ENCODE measurements at regions not wholly inside any gene's neighbourhood (a gene's known extent, or its start where the extent isn't known, plus 50 kb on each side); places are given as distances from the start of the nearest gene placed in this dataset.
A peak's percentile ranks its signal among the peaks of the same experiment; 100 is the strongest.

- no peaks in the 10 kb centered on the region for H3K36me3 ChIP-seq (ENCODE audit: control insufficient read depth, insufficient read depth, low read length)
- no peak overlapping the region for H2AFZ ChIP-seq (ENCODE audit: low read length)
- H3K4me2 ChIP-seq (ENCODE audit: extremely low read depth, insufficient read depth, low read length), result no peak overlapping the region
- no peaks in the 10 kb centered on the region for H3K4me1 ChIP-seq (ENCODE audit: control insufficient read depth, extremely low read depth, insufficient read depth, low read length)
- no peaks in the 10 kb centered on the region for H3K27me3 ChIP-seq (ENCODE audit: control insufficient read depth, insufficient read depth, low read length)
- peak in 1 of 2 donors; percentile 52 for DNase-seq (ENCODE audit: low read depth in 2 of 2)
- no peaks in the 10 kb centered on the region for H4K20me1 ChIP-seq (ENCODE audit: control insufficient read depth, extremely low read depth, insufficient read depth, low read length)
- no peaks in the 10 kb centered on the region for H3K9me3 ChIP-seq (ENCODE audit: control insufficient read depth, insufficient read depth, low read depth, low read length)
- no peak for TF ChIP-seq EZH2 (IDR thresholded peaks at IDR 0.05; ENCODE audit: low read length, missing control alignments)
- TF ChIP-seq CTCF (conservative IDR thresholded peaks at IDR 0.05 in 1 of 2, IDR thresholded peaks at IDR 0.05 in 1 of 2; ENCODE audit: low read depth in 1 of 2, low read length in 2 of 2), result no peak
- no peak overlapping the region for H3K4me3 ChIP-seq (replicated peaks in 1 of 4; ENCODE audit: control extremely low read depth in 1 of 4, insufficient read depth in 1 of 4, low read depth in 3 of 4, low read length in 4 of 4)
- H3K9ac ChIP-seq (ENCODE audit: insufficient read depth, low read length), result no peak overlapping the region
- no peaks in the 10 kb centered on the region for H3K79me2 ChIP-seq (ENCODE audit: control insufficient read depth, insufficient read depth, low read length)
- H3K27ac ChIP-seq (ENCODE audit: insufficient read depth, low read length), result no peak overlapping the region
Measured at GRCh38 chr7:19971956-19972355, 198.5 kb upstream of the TMEM196 start.

GRCh38 chr7:19970514-19970913 is 197.1 kb upstream of the TMEM196 start:
- Histone ChIP-seq H3K36me3 (ENCODE audit: control insufficient read depth, insufficient read depth, low read length) (no peaks in the 10 kb centered on the region), H2AFZ (ENCODE audit: low read length) (no peak overlapping the region), H3K27me3 (ENCODE audit: control insufficient read depth, insufficient read depth, low read length) (no peaks in the 10 kb centered on the region), H3K4me3 (replicated peaks in 1 of 4; ENCODE audit: control extremely low read depth in 1 of 4, insufficient read depth in 1 of 4, low read depth in 3 of 4, low read length in 4 of 4) (no peak overlapping the region), H3K4me2 (ENCODE audit: extremely low read depth, insufficient read depth, low read length) (no peak overlapping the region), H3K9me3 (ENCODE audit: control insufficient read depth, insufficient read depth, low read depth, low read length) (no peaks in the 10 kb centered on the region), H3K4me1 (ENCODE audit: control insufficient read depth, extremely low read depth, insufficient read depth, low read length) (no peaks in the 10 kb centered on the region), H3K79me2 (ENCODE audit: control insufficient read depth, insufficient read depth, low read length) (no peaks in the 10 kb centered on the region), H3K27ac (ENCODE audit: insufficient read depth, low read length) (no peak overlapping the region), H3K9ac (ENCODE audit: insufficient read depth, low read length) (no peak overlapping the region), H4K20me1 (ENCODE audit: control insufficient read depth, extremely low read depth, insufficient read depth, low read length) (no peaks in the 10 kb centered on the region)
- DNase-seq (ENCODE audit: low read depth in 2 of 2), result no peak
- no peak for TF ChIP-seq EZH2 (IDR thresholded peaks at IDR 0.05; ENCODE audit: low read length, missing control alignments)
- TF ChIP-seq CTCF (conservative IDR thresholded peaks at IDR 0.05 in 1 of 2, IDR thresholded peaks at IDR 0.05 in 1 of 2; ENCODE audit: low read depth in 1 of 2, low read length in 2 of 2), result no peak

- peak in 1 of 2 donors; percentile 70 for DNase-seq (ENCODE audit: low read depth in 2 of 2)
Measured at GRCh38 chr7:19969859-19970493, 196.6 kb upstream of the TMEM196 start.

More at GRCh38 chr7:19969859-19970493, 196.6 kb upstream of the TMEM196 start:
- Histone ChIP-seq H3K9me3 (ENCODE audit: control insufficient read depth, insufficient read depth, low read depth, low read length) (no peaks in the 10 kb centered on the region), H4K20me1 (ENCODE audit: control insufficient read depth, extremely low read depth, insufficient read depth, low read length) (no peaks in the 10 kb centered on the region), H3K79me2 (ENCODE audit: control insufficient read depth, insufficient read depth, low read length) (no peaks in the 10 kb centered on the region), H3K9ac (ENCODE audit: insufficient read depth, low read length) (no peak overlapping the region), H3K4me3 (replicated peaks in 1 of 4; ENCODE audit: control extremely low read depth in 1 of 4, insufficient read depth in 1 of 4, low read depth in 3 of 4, low read length in 4 of 4) (no peak overlapping the region), H3K27ac (ENCODE audit: insufficient read depth, low read length) (no peak overlapping the region), H3K4me2 (ENCODE audit: extremely low read depth, insufficient read depth, low read length) (no peak overlapping the region), H3K36me3 (ENCODE audit: control insufficient read depth, insufficient read depth, low read length) (no peaks in the 10 kb centered on the region), H2AFZ (ENCODE audit: low read length) (no peak overlapping the region), H3K4me1 (ENCODE audit: control insufficient read depth, extremely low read depth, insufficient read depth, low read length) (no peaks in the 10 kb centered on the region), H3K27me3 (ENCODE audit: control insufficient read depth, insufficient read depth, low read length) (no peaks in the 10 kb centered on the region)
- no peak for TF ChIP-seq CTCF (conservative IDR thresholded peaks at IDR 0.05 in 1 of 2, IDR thresholded peaks at IDR 0.05 in 1 of 2; ENCODE audit: low read depth in 1 of 2, low read length in 2 of 2)
- TF ChIP-seq EZH2 (IDR thresholded peaks at IDR 0.05; ENCODE audit: low read length, missing control alignments), result no peak
